Endothelial cell of umbilical vein (primary cell): ENCODE measurements at regions not wholly inside any gene's neighbourhood (a gene's known extent, or its start where the extent isn't known, plus 50 kb on each side); places are given as distances from the start of the nearest gene placed in this dataset.

ENCODE experiments used
- BruUV-seq: library from RNA; stranded (reverse); fragments of 400-500 nt; replicated peaks from 2 replicates; lab custom pipeline; 2021; lab: Mats Ljungman, UMichigan
- CTCF ChIA-PET: fragments of 300-600, 350-600 bp; sonication (Branson Sonifier 250); formaldehyde crosslinking; loops from one replicate; lab custom pipeline; 2021; ENCODE audit warnings: antibody characterized with exemption, inconsistent platforms; lab: Charles Lee
- POLR2A ChIA-PET: fragments of 300-600, 350-600 bp; sonication (Branson Sonifier 250); formaldehyde crosslinking; loops from one replicate; lab custom pipeline; 2021; ENCODE audit warnings: antibody characterized with exemption, inconsistent platforms; lab: Charles Lee
- DNase-seq: peaks from one replicate; pipeline ENCODE4 v3.0.0-alpha.2; 2011; ENCODE audit warnings: low read depth, low spot score
- FAIRE-seq: peaks from 2 replicates; lab custom pipeline; 2011; peaks lifted over from hg19 to GRCh38; lab: Jason Lieb, UNC
- H2AFZ ChIP-seq: 2 replicates; pipeline ENCODE4 v1.6.0; 2012; ENCODE audit warnings: low read depth, low read length, control low read depth, inconsistent platforms
- H3K27ac ChIP-seq: 2 replicates; pipeline ENCODE4 v1.5.1; 2011; ENCODE audit warnings: low read depth, mild to moderate bottlenecking, control low read depth, low read length, moderate library complexity; ENCODE audit not compliant: insufficient read depth
- H3K27me3 ChIP-seq, 2 experiments: 2 replicates each; pipeline versions ENCODE4 v1.6.0 to v1.6.1; 2011; ENCODE audit warnings: low read length in 2 of 2, mixed read lengths in 1 of 2; ENCODE audit not compliant: control insufficient read depth in 2 of 2, insufficient read depth in 2 of 2
- H3K36me3 ChIP-seq, 2 experiments: 2 replicates in 1 of 2; 3 replicates in 1 of 2; pipeline ENCODE4 v1.5.1; 2011; ENCODE audit warnings: low read length in 2 of 2, mild to moderate bottlenecking in 1 of 2, moderate library complexity in 1 of 2; ENCODE audit not compliant: control insufficient read depth in 2 of 2, insufficient read depth in 2 of 2; ENCODE audit errors: extremely low read depth in 1 of 2
- H3K4me1 ChIP-seq: 3 replicates; pipeline ENCODE4 v1.5.1; 2011; ENCODE audit warnings: mild to moderate bottlenecking, low read length; ENCODE audit not compliant: control insufficient read depth, insufficient read depth; ENCODE audit errors: extremely low read depth
- H3K4me2 ChIP-seq: 2 replicates; pipeline ENCODE4 v1.6.1; 2011; ENCODE audit warnings: low read length, control low read depth, mixed read lengths; ENCODE audit not compliant: insufficient read depth
- H3K4me3 ChIP-seq, 3 experiments: fragments of 200-600 bp in 1 of 3; sonication (generic), shearing (Covaris generic) in 1 of 3; replicated peaks in 1 of 3; 2 replicates each; pipeline ENCODE4 v1.5.1; 2011 to 2016; ENCODE audit warnings: control low read depth in 3 of 3, low read length in 3 of 3, mild to moderate bottlenecking in 2 of 3, inconsistent platforms in 1 of 3, low read depth in 1 of 3, moderate library complexity in 1 of 3; ENCODE audit not compliant: insufficient read depth in 1 of 3
- H3K79me2 ChIP-seq: 2 replicates; pipeline ENCODE4 v1.6.0; 2012; ENCODE audit warnings: low read length, inconsistent platforms; ENCODE audit not compliant: control insufficient read depth, insufficient read depth
- H3K9ac ChIP-seq: replicated peaks from 2 replicates; pipeline ENCODE3; 2011; ENCODE audit warnings: low read length, control low read depth; ENCODE audit not compliant: insufficient read depth; ENCODE audit errors: extremely low read depth
- H3K9me1 ChIP-seq: replicated peaks from 3 replicates; pipeline ENCODE4 v1.6.0; 2011; ENCODE audit warnings: mild to moderate bottlenecking, low read length; ENCODE audit not compliant: control insufficient read depth, insufficient read depth; ENCODE audit errors: extremely low read depth
- H3K9me3 ChIP-seq: replicated peaks from 2 replicates; pipeline ENCODE4 v1.5.1; 2012; ENCODE audit warnings: low read length, inconsistent platforms; ENCODE audit not compliant: control insufficient read depth, insufficient read depth
- H4K20me1 ChIP-seq: replicated peaks from 2 replicates; pipeline ENCODE3; 2011; ENCODE audit warnings: mild to moderate bottlenecking, low read length; ENCODE audit not compliant: control insufficient read depth, insufficient read depth; ENCODE audit errors: extremely low read depth
- CTCF ChIP-seq, 2 donors: IDR thresholded peaks; 1 replicate in 1 of 2; 2 replicates in 1 of 2; pipeline ENCODE4 v1.5.1; 2011; ENCODE audit warnings: low read length in 2 of 2, mild to moderate bottlenecking in 2 of 2, moderate library complexity in 2 of 2, control low read depth in 1 of 2, inconsistent platforms in 1 of 2, low read depth in 1 of 2; ENCODE audit not compliant: insufficient read depth in 1 of 2; ENCODE audit errors: extremely low read depth in 1 of 2
- EZH2 ChIP-seq: IDR thresholded peaks from 2 replicates; pipeline ENCODE4 v1.6.1; 2012; ENCODE audit warnings: borderline replicate concordance, low read depth, mild to moderate bottlenecking, moderate library complexity, low read length, inconsistent platforms; ENCODE audit not compliant: severe bottlenecking
- FOS ChIP-seq: IDR thresholded peaks from 2 replicates; pipeline ENCODE4 v1.6.1; 2011; ENCODE audit warnings: mild to moderate bottlenecking, low read length, moderate library complexity, borderline replicate concordance; ENCODE audit not compliant: insufficient read depth
- GATA2 ChIP-seq: IDR thresholded peaks from 2 replicates; pipeline ENCODE4 v1.7.0; 2011; ENCODE audit warnings: low read depth, mild to moderate bottlenecking, moderate library complexity, mixed read lengths, low read length; ENCODE audit not compliant: insufficient read length, insufficient read depth
- JUN ChIP-seq: IDR thresholded peaks from 2 replicates; pipeline ENCODE4 v1.6.1; 2011; ENCODE audit warnings: borderline replicate concordance, low read depth; ENCODE audit not compliant: insufficient read length, insufficient read depth
- MYC ChIP-seq: IDR thresholded peaks from one replicate; pipeline ENCODE4 v1.6.1; 2011; ENCODE audit warnings: mild to moderate bottlenecking, low read depth, low read length
- POLR2A ChIP-seq: IDR thresholded peaks from 2 replicates; pipeline ENCODE4 v1.6.1; 2012; ENCODE audit warnings: low read depth, mild to moderate bottlenecking, control low read depth, low read length
- POLR2AphosphoS5 ChIP-seq: IDR thresholded peaks from 2 replicates; pipeline ENCODE4 v1.6.1; 2012; ENCODE audit warnings: low read depth, mild to moderate bottlenecking, control low read depth, low read length, moderate library complexity; ENCODE audit not compliant: insufficient read depth
- dilution Hi-C: fragments of 300-500 bp; cut with MboI; formaldehyde crosslinking; loops from one replicate; pipeline ENCODE4 v1.15.0; 2019; ENCODE audit warnings: low sequenced_read_pairs; ENCODE audit not compliant: extremely low pct_ligation_motif_present
- intact Hi-C: fragments of 100-400 bp; cut with micrococcal nuclease; formaldehyde crosslinking; loops from one replicate; pipeline ENCODE4 v1.10.0; 2022
- TF ChIP-seq, protein P1 (sequence below): IDR thresholded peaks from 2 replicates; pipeline ENCODE4 v1.6.1; 2011; ENCODE audit not compliant: insufficient read depth, insufficient read length

GRCh38 chr6:117022774-117023173 lies 145.7 kb downstream of the RFX6 start:
- dilution Hi-C loops = no loop called here
- no TSS peak for BruUV-seq
- Histone ChIP-seq H3K4me1 (no peaks in the 10 kb centered on the region), H3K4me3 (no peak overlapping the region), H2AFZ (no peak overlapping the region), H3K36me3 (no peaks in the 10 kb centered on the region), H3K79me2 (no peaks in the 10 kb centered on the region), H4K20me1 (no peaks in the 10 kb centered on the region), H3K27ac (no peak overlapping the region), H3K9ac (no peak overlapping the region), H3K27me3 (no peaks in the 10 kb centered on the region), H3K4me2 (no peak overlapping the region), H3K9me3 (no peaks in the 10 kb centered on the region), H3K9me1 (no peaks in the 10 kb centered on the region)
- POLR2A ChIA-PET = no interaction called here
- CTCF ChIA-PET = no interaction called here
- TF ChIP-seq POLR2AphosphoS5 (no peak), MYC (no peak), EZH2 (no peak), CTCF (IDR thresholded peaks at IDR 0.05; ENCODE audit: extremely low read depth in 1 of 2, insufficient read depth in 1 of 2, low read depth in 1 of 2, low read length in 2 of 2) (no peak), JUN (no peak), GATA2 (no peak), POLR2A (no peak), FOS (no peak)
- TF ChIP-seq, protein P1, sequence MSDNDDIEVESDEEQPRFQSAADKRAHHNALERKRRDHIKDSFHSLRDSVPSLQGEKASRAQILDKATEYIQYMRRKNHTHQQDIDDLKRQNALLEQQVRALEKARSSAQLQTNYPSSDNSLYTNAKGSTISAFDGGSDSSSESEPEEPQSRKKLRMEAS = no peak
- DNase-seq = no peak
- no peak for FAIRE-seq
- intact Hi-C loops = no loop called here
